Nephron progenitor cell (in vitro differentiated cells): ENCODE measurements at regions not wholly inside any gene's neighbourhood (a gene's known extent, or its start where the extent isn't known, plus 50 kb on each side); places are given as distances from the start of the nearest gene placed in this dataset.

ENCODE experiments used
- DNase-seq: peaks from one replicate; pipeline ENCODE4 v3.0.0; 2021
- H3K27ac Mint-ChIP-seq: 2 replicates; pipeline ENCODE4 v1.8.0; 2021; ENCODE audit warnings: mild to moderate bottlenecking, moderate library complexity, mixed read lengths
- H3K27me3 Mint-ChIP-seq: 2 replicates; pipeline ENCODE4 v1.8.0; 2021; ENCODE audit warnings: mild to moderate bottlenecking, low read depth, mixed read lengths; ENCODE audit not compliant: poor library complexity
- H3K36me3 Mint-ChIP-seq: 2 replicates; pipeline ENCODE4 v1.8.0; 2021; ENCODE audit warnings: low read depth, mixed read lengths
- H3K4me1 Mint-ChIP-seq: 2 replicates; pipeline ENCODE4 v1.8.0; 2021; ENCODE audit warnings: mixed read lengths
- H3K4me3 Mint-ChIP-seq: 2 replicates; pipeline ENCODE4 v1.8.0; 2021; ENCODE audit warnings: mild to moderate bottlenecking, moderate library complexity, mixed read lengths
- H3K9me3 Mint-ChIP-seq: 2 replicates; pipeline ENCODE4 v1.8.0; 2021; ENCODE audit warnings: mild to moderate bottlenecking, moderate library complexity, mixed read lengths
- CTCF ChIP-seq: fragments of 200-600 bp; sonication (generic); IDR thresholded peaks from 2 replicates; pipeline ENCODE4 v1.5.0; 2021; ENCODE audit warnings: antibody characterized with exemption

DNA sequence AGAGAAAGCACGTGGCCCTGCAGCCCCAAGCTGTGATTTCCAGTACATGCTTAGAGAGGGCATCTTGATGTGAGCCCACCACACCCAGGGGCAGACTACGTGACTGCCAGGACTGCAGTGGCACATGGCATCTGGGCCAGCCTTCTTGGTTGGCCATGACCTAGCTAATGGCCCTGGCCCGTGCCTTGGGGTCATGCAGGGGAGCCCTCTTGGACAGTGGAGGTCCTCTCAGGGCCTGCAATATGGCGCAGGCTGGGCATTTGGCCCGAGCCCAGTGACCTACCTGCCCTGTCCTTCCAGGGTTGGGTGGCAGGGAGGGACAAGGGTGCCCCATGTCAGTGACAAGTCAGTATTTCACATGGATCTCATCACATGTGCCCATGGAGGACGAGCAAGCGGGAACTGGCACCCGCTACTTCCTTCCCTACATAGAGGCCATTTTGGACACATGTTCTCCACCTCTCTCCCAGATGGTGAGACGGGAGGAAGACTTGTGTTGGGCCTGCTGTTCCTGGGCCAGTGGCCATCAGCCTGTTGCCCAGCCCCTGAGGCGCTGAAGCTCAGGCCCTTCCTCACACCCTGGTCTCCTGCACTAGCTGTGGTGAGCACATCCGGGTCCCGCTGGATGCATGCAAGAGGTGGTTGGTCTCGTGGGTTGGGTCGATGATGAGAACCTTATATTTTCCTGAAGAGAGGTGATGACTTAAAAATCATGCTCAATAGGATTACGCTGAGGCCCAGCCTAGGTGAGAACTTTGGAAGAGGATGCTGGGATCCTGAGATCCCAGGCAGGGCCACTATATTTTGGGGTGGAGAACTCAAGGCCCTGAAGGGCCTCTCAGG, 195.6 kb downstream of the UBE3A start:
- no peak for DNase-seq
- no peak for TF ChIP-seq CTCF
- H3K4me1 Mint-ChIP-seq: no peaks in the 10 kb centered on the region
- no peak overlapping the region for H3K4me3 Mint-ChIP-seq
- H3K27ac Mint-ChIP-seq: no peak overlapping the region
- H3K9me3 Mint-ChIP-seq: peaks cover 78% of the 10 kb centered on the region
- no peaks in the 10 kb centered on the region for H3K36me3 Mint-ChIP-seq
- H3K27me3 Mint-ChIP-seq: no peaks in the 10 kb centered on the region

DNA sequence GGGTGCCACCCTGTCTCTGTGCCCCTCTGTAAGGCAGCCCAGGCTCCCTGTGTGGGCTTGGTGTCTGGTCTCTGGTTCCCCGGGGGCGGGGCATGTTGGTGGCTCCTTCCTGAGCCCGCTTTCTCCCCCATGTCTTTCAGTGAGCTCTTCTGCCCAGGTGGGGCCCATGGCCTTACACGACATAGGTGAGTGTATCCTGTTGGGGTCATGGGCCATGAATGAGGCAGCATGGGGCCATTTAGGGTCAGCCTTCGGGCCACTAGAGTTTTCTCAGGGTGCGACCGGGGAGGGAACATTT, 195.1 kb downstream of the UBE3A start:
- no peak for DNase-seq
- H3K36me3 Mint-ChIP-seq: no peaks in the 10 kb centered on the region
- TF ChIP-seq CTCF: no peak
- H3K4me1 Mint-ChIP-seq: no peaks in the 10 kb centered on the region
- no peaks in the 10 kb centered on the region for H3K27me3 Mint-ChIP-seq
- H3K4me3 Mint-ChIP-seq: no peak overlapping the region
- peaks cover 77% of the 10 kb centered on the region for H3K9me3 Mint-ChIP-seq
- no peak overlapping the region for H3K27ac Mint-ChIP-seq

DNA sequence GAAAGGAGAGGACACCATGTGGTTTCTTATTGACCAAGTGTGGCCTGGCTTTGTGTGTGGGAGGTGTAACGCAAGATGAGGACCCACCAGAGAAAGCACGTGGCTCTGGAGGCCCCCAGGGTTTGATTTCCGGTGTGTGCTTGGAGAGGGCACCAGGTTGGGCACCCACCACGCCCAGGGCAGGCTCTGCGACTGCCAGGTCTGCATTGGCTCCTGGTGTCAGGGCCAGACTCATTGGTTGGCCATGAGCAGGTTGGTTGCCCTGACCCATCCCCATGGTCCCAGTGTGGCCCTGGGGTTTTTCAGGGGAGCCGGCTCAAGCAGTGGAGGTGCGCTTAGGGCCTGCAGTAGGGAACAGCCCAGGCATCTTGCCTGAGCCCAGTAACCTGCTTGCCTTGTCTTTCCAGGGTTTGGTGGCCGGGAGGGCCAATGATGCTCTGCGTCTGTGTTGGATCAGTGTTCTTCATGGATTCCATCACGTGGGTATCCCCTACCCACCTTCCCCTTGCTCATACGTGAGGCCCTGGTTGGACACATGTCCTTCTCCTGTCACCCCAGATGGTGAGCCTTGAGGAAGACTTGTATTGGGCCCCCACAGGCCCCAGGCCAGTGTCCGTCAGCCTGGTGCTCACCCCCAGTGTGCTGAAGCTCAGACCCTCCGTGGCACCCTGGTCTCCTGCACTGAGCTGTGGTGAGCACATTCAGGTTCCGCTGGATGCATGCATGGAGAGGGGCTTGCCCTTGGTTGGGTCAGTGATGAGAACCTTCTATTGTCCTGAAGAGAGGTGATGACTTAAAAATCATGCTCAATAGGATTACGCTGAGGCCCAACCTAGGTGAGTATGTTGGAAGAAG, 193.9 kb downstream of the UBE3A start:
- Mint-ChIP-seq H3K36me3 (no peaks in the 10 kb centered on the region), H3K9me3 (peaks cover 85% of the 10 kb centered on the region)
- no peak for DNase-seq

DNA sequence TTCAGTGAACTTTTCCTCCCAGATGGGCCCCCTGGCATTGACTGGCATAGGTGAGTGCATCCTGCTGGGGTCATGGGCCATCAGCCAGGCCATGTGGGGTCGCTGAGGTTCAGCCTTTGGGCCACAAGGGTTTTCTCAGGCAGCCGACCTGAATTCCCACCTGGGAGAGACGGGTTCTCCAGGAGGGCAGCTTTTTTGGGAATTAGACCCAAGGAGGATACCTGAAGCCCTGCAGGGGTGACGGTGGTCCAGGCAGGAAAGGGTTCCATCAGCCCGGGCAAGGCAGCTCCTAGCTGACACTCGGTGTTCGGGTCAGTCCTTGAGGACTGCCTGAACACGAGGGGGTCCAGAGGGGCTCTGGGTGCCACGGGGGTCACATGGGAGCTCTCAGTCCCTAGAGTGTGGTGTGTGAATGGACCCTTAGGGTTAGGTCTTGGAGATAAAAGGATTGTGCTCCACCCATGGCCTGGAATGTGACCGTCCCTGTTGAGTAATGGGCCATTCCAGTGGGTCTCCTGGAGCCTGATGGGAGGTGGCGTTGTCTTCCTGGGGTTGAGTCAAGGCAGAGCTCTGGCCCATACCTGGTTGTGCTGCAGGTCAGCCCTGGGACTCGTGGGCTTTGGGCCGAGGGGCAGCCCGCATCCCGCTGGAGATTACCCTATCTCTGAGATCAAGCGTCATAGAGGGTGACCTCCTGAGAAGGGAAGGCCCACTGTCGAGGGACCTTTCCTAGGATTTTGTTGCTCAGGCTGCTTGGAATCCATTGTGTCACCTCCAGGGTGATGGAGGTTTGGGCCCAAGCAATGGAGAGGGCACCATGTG, 192.8 kb downstream of the UBE3A start:
- peaks cover 75% of the 10 kb centered on the region for H3K9me3 Mint-ChIP-seq
- no peak overlapping the region for H3K27ac Mint-ChIP-seq
- no peak for TF ChIP-seq CTCF
- no peak overlapping the region for H3K4me3 Mint-ChIP-seq
- H3K4me1 Mint-ChIP-seq: no peaks in the 10 kb centered on the region
- DNase-seq: no peak
- H3K36me3 Mint-ChIP-seq: no peaks in the 10 kb centered on the region
- no peaks in the 10 kb centered on the region for H3K27me3 Mint-ChIP-seq

More for the DNA sequence above, 193.9 kb downstream of the UBE3A start:
- H3K27me3 Mint-ChIP-seq: no peaks in the 10 kb centered on the region
- H3K4me1 Mint-ChIP-seq: no peaks in the 10 kb centered on the region
- no peak overlapping the region for H3K27ac Mint-ChIP-seq
- no peak overlapping the region for H3K4me3 Mint-ChIP-seq
- no peak for TF ChIP-seq CTCF

GRCh38 chr15:25246641-25247406, 192.0 kb downstream of the UBE3A start:
- H3K36me3 Mint-ChIP-seq: no peaks in the 10 kb centered on the region
- DNase-seq: no peak
- H3K27ac Mint-ChIP-seq: no peak overlapping the region
- no peak overlapping the region for H3K4me3 Mint-ChIP-seq
- TF ChIP-seq CTCF: no peak
- H3K27me3 Mint-ChIP-seq: no peaks in the 10 kb centered on the region
- no peaks in the 10 kb centered on the region for H3K4me1 Mint-ChIP-seq
- peaks cover 74% of the 10 kb centered on the region for H3K9me3 Mint-ChIP-seq
